B cell (primary cell): ENCODE measurements at regions not wholly inside any gene's neighbourhood (a gene's known extent, or its start where the extent isn't known, plus 50 kb on each side); places are given as distances from the start of the nearest gene placed in this dataset.

Source experiments
- EZH2 ChIP-seq: IDR thresholded peaks from 2 replicates; pipeline ENCODE4 v1.6.1; 2012; ENCODE audit warnings: borderline replicate concordance, low read depth, mild to moderate bottlenecking, moderate library complexity, low read length; ENCODE audit not compliant: insufficient read depth, poor library complexity, severe bottlenecking
- TF ChIP-seq, protein P1 (sequence below): fragments of 200-600 bp; IDR thresholded peaks from one replicate; pipeline ENCODE4 v1.8.0; 2022; ENCODE audit warnings: antibody characterized with exemption, mild to moderate bottlenecking

DNA sequence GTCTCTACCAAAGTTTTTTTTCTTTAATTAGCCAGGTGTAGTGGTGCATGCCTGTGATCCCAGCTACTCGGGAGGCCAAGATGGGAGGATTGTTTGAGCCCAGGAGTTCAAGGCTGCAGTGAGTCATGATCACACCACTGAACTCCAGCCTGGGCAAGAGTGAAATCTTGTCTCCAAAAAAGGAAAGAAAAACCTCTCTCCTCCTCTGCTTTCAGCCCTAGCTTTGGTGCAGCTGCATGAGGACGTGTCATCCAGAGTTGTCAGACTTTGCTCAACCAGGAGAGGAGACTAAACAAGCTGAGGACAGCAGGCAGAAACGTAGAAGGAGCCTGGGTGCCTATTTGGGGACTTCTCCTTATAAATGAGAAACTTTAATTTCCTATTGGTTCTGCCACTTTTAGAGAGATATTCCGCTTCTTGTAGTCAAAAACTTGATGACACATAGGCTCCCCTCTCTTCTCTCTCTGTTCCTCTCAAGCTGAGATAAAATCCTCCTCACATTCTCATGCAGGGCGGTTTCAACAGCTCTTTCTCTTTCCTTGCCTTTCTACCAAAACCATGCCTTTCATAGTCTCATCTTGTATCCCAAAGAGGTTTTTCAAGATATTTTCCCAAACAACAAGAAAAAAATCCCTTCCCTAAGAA, 205.4 kb downstream of the ARHGAP12 start:
- TF ChIP-seq, protein P1, sequence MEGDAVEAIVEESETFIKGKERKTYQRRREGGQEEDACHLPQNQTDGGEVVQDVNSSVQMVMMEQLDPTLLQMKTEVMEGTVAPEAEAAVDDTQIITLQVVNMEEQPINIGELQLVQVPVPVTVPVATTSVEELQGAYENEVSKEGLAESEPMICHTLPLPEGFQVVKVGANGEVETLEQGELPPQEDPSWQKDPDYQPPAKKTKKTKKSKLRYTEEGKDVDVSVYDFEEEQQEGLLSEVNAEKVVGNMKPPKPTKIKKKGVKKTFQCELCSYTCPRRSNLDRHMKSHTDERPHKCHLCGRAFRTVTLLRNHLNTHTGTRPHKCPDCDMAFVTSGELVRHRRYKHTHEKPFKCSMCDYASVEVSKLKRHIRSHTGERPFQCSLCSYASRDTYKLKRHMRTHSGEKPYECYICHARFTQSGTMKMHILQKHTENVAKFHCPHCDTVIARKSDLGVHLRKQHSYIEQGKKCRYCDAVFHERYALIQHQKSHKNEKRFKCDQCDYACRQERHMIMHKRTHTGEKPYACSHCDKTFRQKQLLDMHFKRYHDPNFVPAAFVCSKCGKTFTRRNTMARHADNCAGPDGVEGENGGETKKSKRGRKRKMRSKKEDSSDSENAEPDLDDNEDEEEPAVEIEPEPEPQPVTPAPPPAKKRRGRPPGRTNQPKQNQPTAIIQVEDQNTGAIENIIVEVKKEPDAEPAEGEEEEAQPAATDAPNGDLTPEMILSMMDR: no peak
- TF ChIP-seq EZH2: no peak
